Gastrocnemius medialis (tissue), 4 donors: ENCODE measurements at regions not wholly inside any gene's neighbourhood (a gene's known extent, or its start where the extent isn't known, plus 50 kb on each side); places are given as distances from the start of the nearest gene placed in this dataset.

ENCODE experiments used
- POLR2A ChIP-seq, 2 donors: fragments of 450-650 bp; IDR thresholded peaks; one replicate each; pipeline ENCODE4 v1.6.1; 2017; ENCODE audit warnings: antibody characterized with exemption in 2 of 2, mild to moderate bottlenecking in 2 of 2, moderate library complexity in 2 of 2
- TF ChIP-seq, protein P1 (sequence below), 5 experiments: fragments of 450-650 bp in 3 of 5; fragments of 200-600 bp in 2 of 5; sonication (generic) in 2 of 5; IDR thresholded peaks in 4 of 5; conservative IDR thresholded peaks in 1 of 5; 1 replicate in 4 of 5; 2 replicates in 1 of 5; pipeline ENCODE4 v1.5.1; 2016 to 2019; ENCODE audit warnings: antibody characterized with exemption in 5 of 5, mild to moderate bottlenecking in 3 of 5, moderate library complexity in 3 of 5

DNA sequence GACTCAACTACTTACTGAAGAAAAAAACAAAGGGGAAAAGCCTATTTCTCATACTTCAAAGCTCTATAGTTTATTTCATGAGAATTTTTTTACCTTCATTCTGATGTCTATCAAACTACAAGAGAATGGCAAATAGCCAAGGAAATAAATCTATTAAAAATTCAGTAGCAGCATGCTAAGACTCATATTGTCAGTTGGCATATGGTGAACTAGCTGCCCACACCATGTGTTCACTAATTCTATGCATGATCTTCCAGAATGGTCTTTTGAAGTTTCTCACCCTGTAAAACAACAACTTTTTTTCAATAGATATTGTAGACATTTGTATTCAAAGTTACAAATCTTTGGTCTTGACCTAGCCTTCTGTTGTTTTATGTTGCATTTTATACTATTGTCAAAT is 386.2 kb downstream of the RSL24D1 start:
- TF ChIP-seq, protein P1, sequence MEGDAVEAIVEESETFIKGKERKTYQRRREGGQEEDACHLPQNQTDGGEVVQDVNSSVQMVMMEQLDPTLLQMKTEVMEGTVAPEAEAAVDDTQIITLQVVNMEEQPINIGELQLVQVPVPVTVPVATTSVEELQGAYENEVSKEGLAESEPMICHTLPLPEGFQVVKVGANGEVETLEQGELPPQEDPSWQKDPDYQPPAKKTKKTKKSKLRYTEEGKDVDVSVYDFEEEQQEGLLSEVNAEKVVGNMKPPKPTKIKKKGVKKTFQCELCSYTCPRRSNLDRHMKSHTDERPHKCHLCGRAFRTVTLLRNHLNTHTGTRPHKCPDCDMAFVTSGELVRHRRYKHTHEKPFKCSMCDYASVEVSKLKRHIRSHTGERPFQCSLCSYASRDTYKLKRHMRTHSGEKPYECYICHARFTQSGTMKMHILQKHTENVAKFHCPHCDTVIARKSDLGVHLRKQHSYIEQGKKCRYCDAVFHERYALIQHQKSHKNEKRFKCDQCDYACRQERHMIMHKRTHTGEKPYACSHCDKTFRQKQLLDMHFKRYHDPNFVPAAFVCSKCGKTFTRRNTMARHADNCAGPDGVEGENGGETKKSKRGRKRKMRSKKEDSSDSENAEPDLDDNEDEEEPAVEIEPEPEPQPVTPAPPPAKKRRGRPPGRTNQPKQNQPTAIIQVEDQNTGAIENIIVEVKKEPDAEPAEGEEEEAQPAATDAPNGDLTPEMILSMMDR (IDR thresholded peaks at IDR 0.05 in 4 of 5, conservative IDR thresholded peaks at IDR 0.05 in 1 of 5): no peak
- no peak for TF ChIP-seq POLR2A (IDR thresholded peaks at IDR 0.05)
